ENCODE measurements at regions not wholly inside any gene's neighbourhood (a gene's known extent, or its start where the extent isn't known, plus 50 kb on each side); places are given as distances from the start of the nearest gene placed in this dataset.

DNA sequence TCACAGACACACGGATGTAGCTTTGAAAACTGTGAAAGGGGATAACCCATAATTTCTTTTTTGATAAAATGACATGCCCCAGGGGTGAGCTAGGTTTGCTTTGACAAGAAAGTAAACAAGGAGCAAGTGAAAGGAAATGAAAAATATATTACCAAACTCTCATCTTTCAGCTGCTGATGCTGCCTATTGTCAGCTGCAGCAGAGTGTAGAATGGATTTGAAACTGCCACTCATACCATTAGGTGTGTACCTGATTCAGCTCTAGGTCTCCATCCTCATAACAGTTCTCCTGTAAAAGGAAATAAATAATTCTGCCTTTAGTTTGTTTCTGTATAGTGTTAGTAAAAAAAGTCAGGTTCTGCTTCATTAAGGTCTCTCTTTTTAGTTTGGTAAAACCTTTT lies 415.1 kb upstream of the MARCKS start:
- DNase-seq: no peak

DNA sequence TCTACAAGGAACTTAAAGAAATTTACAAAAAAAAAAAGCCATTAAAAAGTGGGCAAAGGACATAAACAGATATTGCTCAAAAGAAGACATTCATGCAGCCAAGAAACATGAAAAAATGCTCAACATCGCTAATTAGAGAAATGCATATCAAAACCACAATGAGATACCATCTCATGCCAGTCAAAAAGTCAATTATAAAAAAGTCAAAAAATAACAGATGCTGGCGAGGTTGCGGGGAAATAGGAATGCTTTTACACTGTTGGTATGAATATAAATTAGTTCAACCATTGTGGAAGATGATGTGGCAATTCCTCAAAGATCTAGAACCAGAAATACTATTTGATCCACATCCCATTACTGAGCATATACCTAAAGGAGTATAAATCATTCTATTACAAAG lies 411.9 kb upstream of the MARCKS start:
- no peak for DNase-seq

DNA sequence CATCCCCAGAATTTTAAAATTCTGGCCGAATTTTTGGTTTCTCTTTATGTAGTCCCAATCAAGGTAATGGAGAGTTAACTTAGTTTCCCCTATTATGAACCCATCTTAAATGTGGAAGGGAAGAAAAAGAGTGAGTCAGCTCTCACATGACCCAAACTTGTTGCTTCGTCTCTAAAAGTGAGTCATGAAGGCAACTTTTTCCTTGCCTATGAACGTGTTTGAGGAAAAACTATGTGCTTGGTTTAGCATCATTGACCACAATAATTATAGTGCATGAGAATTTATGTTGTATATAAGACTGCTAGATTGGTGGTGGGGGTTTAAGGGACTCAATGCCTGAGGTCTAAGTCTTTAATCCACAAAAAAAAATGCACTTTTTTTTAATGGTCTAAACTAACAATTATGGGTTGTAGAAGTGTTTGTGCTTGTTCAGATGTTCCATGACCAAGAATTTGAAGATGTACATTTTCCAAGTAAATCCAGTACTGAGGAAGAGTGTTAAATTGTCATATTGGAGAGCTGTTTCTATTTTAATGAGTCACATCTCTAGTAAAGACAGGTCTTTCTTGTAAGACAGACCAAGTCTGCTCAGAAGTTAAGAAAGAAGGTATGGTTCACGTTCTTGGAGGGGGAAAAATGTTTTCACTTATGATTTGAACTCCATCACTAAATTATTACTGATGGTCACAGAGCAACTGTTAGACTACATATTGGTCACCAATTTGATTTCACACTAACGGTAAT lies 409.9 kb upstream of the MARCKS start:
- DNase-seq: no peak

DNA sequence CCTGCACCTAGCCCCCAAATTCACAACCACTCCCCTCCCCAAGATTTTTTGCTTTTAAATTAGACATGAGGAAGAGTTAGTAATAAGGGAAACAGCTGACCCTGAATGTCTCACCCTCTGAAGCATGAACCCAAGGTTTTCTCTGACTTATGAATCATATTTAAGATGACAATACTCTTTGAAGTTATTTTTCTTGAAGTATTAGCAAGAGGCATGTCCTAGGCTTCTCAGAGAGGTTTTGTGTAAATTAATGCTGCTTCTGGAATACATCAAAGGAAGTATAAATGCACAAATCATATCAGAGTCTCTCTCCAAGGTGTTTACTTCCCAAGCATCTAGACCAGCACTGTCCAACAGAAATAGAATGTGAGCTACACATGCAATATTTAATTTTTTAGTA lies 408.1 kb upstream of the MARCKS start:
- DNase-seq: no peak

DNA sequence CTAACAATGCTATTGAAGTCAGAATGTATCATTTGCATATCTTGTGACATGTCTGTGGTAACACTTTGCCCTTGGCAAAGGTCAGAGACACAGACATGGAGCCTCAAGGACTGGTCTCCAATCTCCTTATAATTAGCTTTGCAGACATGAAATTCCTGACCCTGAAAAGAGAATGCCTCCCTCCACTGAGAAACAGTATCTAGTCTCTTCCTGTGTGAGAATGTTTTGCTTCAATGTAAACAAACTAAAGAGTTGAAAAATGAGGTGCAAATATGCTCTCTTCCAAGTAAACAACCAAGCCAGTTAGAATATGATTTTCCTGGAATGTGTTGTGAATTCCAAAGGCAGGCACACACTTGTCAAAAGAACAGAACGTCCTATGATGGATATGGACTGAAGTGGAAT lies 407.1 kb upstream of the MARCKS start:
- no peak for DNase-seq

DNA sequence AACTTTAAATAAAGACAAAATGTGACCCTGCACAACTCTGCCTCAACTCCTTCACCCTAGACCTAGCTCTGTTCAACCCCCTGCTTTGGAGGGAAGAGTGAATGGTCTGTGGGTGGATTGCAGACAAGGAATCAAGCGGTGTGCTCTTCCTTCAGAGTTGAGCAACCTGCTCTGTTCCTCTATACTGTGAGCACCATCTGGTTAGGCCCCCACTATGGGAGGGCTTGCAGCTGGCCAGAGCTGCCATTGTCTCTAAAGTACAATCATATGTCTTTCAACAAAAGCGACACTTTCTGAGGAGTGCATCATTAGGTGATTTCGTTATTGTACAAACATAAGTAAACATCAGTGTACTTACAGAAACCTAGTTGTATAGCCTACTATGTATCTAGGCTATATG lies 406.1 kb upstream of the MARCKS start:
- no peak for DNase-seq

DNA sequence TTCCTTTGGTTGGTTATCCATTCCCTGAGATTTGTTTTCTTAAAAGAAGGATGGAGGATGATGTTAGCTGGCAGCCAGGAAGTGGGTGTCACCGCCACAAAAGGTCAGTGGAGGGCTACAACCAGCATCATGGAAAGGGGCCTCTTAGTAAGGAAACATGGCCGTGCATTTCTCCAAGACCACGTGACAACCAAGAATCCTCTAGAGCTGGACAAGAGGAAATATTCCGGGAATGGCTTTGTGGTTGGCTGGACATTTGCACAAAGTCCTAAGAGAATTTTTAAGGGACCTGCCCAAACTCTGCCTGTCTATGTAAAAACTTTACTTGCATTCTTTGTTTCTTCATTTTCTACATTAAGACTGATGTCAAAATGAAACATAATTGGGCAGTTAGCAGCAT lies 399.9 kb upstream of the MARCKS start:
- no peak for DNase-seq

DNA sequence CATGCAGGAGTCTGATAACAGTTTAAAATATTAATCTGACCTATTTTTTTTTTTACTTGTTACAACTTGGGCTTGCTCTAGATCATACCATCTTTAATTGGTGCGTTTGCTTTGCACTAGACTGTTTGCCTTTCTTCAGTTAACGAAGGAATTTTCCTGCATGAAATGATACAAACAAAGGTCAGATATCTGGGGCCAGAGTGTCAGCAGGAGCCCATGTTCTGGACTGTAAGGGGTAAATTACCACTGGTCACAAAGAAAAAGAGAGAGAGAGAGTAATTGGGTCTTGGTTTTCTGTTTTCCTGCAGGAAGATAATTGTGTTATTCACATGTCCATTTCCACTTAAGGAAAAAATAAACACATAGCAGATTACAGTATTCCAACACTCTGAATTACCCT lies 399.4 kb upstream of the MARCKS start:
- DNase-seq: no peak

DNA sequence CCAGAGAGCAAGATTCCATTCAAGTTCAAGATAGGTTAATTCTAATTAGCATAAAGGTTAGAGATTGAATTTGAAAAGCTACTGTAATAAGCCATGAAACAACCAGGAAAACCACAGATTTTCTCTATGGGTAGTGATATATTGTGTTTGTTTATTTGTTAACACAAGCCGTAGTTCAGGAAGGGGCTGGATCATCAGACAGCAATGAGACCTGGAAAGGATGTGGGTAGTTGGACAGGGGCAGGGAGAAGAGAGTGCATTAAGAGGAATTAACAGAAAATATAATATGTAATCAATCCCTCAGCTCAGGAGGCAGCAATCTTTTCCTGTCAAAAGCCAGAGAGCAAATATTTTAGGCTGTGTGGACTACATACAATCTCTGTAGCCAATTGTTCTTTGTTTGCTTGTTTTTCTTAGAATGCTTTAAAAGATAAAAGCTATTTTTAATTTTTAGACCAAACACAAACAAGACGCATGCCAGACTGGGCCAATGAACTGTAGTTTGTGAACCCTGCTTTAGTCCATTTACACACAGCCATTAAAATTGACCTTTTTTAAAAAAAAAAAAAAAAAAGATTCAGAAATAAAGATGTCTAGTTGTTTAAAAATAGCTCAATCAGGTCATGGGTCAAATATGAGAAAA lies 398.7 kb upstream of the MARCKS start:
- no peak for DNase-seq

DNA sequence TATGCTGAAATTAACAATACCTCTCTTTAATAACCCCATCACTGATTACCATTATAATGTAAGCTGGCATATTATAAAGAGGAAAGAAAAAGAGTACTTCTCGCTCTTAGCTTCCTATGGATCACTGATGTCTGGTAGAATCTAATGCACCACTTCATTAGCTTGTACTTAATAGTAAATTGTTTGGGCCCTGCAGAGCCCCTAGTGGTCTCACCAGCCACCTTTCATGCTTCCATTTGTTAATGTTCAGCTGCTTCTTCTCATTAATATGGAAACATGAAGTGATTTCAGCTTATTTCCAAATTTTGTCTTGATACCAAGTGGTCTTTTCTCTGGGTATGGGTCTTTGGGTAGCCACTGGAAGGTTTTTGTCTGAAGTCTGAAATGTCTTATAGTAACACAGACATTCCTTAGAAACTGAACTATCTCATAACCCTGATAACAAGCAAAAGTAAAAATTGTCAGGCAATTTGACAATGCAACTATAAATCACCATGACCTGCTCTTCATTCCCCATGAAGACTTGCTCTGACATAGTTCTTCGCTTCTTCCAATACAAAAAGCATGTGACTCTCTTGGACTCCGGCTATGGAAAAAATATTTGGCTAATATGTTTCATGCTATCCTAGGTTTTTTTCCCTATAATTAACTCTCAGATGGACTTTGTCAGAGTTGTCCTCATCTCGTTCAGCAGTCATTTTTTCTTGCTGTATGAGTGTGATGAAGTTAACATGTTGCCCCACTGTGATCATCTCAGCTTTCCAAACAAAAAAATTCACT lies 395.8 kb upstream of the MARCKS start:
- no peak for DNase-seq

DNA sequence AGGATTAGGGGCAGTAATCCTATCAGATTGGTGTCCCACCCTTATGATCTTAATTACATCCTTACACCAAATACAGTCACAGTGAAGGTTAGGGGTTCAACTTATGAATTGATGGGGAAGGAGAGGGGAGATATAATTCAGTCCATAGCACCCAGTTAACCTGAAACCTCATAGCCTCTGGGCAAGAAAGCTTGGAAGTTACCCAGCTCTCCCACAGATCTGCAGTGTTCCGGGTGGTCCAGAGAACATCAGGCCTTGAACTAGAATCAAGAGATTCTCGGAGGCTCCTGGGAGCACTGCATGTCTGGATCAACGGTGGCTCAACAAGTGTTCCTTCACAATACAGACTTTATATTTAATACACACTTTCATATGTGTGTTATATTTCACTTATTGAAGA lies 392.6 kb upstream of the MARCKS start:
- no peak for DNase-seq

DNA sequence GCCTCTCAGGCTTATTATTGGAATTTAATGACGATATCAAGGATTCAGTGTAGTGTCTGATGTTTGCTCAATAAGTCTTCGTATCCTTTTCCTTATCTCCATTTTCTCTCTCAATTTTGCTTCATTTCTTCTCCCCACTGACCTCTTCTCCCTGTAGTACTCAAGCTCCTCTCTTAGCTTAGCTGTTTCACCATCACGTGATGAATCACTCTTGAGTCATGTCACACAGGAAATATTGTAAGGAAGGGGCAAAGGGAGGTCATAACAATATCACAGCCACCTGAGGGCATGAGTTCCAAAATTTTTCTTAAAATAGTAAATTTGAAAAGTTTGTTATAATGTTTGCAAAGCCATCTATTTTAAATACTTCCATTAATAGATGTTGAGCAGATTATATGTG lies 392.2 kb upstream of the MARCKS start:
- no peak for DNase-seq

DNA sequence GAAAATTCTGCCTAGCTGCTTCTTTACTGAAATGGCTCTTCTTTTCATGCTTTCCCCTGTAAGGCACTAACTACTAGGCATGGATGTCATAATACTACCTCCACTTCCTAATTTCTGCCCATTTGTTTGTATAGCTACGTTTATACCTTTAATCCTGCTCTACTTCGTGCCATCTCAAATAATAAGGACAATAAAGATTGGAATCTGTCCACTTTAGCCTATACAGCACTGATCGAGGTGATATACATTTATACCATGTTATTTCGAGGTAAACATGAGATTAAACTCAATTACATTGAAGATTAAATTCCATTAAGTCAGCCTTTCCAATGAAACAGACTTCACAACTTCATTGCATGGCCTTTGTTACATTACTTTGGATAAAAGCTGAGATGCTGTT lies 390.6 kb upstream of the MARCKS start:
- no peak for DNase-seq

DNA sequence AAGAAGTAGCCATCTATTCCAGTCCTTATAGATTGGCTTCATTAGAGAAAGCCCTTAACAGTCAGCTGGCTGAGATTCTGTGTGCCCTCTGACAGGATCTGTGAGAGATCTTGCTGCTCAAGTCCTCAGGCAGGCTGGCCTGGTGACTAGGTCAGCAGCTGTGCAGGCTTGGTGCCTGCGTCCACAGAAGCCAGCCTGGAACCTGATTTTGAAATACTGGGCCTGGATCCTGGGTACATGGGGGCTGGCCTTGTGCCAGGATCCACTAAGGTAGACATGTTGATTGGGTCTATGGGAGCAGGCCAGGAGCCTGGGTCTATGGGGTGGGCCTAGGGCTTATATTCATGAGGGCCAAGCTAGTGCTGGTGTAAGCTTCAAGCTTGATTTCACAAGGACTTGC lies 381.8 kb upstream of the MARCKS start:
- DNase-seq: no peak

DNA sequence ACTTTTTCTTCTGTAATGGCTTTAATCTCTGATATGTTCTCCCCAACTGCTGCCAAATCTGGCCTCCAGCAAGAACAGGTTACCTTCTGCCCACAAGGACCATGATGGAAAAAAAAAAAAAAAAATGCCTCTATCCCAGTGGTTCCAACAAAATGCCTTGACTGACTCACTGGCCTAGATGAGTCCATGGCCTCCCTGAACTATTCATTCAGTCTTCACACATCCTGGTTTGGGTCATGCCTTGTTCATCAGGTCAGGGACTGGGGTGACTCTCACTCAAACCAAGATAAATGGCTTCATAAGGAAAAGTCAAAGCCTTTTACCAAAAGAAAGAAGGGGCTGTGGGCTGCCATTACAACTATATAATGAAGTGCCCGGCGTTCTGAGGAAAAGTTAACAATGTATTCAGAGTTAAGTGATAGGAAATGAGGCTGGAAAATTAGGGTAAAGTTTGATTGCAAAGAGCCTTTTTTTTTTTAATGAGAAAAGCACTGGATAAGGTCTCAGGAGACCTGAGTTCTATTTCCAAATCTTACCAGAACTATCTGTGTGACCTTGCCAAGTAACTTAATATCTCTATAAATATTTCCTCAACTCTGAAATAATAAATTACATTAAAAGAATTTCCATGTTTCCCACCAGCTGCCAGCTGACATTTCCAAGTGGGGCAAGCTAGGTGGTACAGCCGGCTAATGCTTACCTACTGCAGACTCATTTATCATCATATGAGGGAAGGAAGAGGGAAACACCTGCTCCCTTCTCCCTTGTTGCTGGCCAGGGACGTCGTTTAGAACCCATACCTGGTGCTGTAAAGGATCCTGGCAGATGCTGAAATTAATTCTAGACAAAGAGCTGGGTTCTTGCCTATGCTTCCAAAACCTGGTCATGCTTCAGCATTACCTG lies 380.0 kb upstream of the MARCKS start:
- no peak for DNase-seq

DNA sequence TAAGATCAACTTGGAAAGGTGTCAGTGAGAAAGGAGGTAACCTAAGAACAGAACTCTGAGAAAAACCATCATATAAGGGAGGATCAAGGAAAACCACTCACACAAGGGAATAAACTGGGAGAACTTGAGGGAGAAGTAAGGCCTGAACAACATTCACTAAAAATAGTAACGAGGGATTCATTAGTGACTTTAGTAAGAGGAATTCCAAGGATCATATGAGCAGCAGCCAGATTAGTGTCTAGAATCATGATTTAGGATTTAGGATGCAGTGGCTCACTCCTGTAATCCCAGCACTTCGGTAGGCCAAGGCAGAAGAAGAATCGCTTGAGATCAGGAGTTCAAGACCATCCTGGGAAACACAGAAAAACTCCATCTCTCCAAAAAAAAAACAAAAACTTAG lies 376.5 kb upstream of the MARCKS start:
- no peak for DNase-seq

DNA sequence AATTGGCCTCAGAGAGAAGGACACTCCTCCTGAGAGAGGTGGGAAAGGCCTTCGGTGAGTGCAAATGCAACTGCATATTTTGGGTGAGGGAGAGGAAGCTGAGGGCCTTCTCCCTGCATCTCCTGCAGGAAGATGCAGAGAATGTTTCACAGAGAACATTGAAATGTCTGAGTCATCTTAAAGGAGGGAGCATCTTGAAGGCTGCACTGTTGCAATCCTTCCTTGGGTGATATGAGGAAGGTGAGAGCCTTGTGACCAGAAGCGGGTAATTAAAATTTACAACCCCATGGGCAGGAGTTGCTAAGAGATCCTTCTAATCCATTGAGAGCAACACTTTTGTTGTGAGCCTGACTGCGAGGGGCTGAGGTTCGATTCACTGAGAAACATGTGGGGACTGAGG lies 375.7 kb upstream of the MARCKS start:
- DNase-seq: no peak

DNA sequence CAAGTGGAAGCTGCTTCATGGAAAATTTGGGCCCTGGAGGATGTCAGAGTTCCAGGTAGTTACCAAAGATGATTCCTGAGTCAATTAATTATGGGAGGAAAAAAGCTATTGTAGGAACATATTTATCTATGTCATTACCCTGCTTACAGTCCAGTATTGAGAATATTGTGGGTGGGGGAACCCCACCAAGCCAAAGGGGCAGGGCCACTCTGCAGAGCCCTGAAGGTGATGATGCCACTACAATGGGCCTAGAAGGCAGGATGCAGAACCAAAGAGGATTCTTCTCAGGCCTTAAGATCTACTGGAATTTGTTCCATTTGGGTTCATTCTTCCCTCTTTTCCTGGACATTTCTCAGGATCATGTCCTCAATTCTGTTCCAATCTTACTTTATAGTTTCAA lies 375.2 kb upstream of the MARCKS start:
- no peak for DNase-seq

DNA sequence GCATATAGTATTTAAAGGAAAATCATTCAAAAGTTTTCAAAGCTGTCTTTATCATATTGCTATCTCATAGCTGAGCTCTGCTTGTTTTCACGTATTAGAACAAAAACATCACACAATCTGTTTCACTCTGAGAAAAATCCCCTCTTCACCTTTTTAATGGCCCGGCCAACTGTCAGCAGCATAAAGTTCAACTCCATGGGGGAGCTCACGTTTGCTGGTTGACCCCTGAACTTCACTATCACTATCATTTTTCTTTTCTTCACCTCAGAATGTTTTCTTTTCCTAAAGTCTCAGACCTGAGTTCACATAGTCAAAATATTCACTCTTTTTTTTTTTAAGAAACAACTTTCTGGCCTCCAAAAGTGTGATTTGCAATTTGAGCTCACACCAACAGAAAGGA lies 374.4 kb upstream of the MARCKS start:
- DNase-seq: no peak

DNA sequence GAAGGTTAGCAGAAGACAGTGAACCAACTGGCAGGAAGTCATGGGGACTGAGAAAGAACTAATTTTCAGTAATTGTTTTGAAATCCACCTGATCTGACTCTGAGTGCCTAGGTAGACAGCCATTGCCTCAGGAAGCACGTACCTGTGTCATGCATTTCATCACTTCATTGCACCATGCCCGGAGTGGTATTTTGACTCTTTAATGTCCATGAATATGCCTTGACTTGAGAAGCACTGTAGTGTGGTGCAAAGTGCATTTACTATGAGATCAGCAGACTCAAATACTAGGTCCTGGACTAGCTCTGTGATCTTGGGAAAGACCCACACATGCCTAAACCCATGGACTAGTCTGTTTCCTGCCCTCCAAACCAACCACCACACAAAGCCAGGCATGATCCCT lies 370.9 kb upstream of the MARCKS start:
- DNase-seq: no peak

DNA sequence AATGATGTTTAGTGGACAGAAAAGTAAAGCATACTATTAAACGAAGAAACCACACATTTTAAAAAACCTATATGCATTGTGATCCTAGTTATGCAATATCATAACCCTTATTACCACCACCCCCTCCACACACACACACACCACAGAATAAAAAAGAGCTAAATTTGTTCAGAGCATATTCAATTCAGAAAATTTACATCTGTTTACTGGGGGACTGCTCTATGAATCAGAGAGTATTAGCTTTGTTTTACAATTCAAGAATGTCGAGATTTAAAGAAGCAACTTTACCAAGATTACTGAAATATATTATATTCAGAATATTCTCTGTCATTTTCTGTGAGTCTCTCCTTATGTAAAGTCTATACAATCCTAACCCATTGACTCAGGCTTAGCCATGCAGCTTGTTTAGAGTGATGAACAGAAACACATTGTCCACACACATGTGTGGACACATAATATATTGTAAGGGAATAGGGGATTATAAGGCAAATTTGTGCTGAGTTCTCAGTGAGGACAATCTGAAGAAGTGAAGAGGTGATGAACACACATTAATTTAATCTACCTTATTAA lies 369.6 kb upstream of the MARCKS start:
- DNase-seq: no peak

DNA sequence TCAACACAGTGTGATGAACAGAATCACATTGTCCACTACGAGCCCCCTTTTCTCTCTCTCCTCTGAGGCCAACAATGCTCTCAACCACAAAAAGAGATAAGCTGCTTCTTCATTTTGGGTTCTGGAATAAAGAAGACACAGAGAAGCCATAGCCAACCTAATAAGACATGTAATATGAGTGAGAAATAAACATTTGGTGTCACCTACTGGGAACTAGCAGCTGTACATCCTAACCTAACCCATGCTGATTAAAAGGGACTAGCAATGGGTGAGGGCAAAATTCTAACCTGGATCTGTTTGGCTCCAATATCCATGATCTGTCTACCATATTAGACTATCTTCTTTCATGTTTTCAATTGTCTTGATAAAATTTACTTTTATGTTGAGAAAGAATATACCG lies 369.1 kb upstream of the MARCKS start:
- no peak for DNase-seq

Data from NK-92 treated with Interleukin-12 subunit alpha and Interleukin-12 subunit beta, amount 100 ng/mL, for 24 hours (cell line).